ENCODE measurements at regions not wholly inside any gene's neighbourhood (a gene's known extent, or its start where the extent isn't known, plus 50 kb on each side); places are given as distances from the start of the nearest gene placed in this dataset.

- TF ChIP-seq CTCF (IDR thresholded peaks at IDR 0.05; ENCODE audit: insufficient read depth, low read length, poor library complexity, severe bottlenecking) (no peak), EZH2phosphoT487 (conservative IDR thresholded peaks at IDR 0.05; ENCODE audit: low read length) (no peak)
These were observed 244.2 kb upstream of the POU3F2 start for GRCh38 chr6:98590136-98590681.
